ENCODE measurements at regions not wholly inside any gene's neighbourhood (a gene's known extent, or its start where the extent isn't known, plus 50 kb on each side); places are given as distances from the start of the nearest gene placed in this dataset.

GRCh38 chr14:26255213-26255612 is 342.6 kb downstream of the NOVA1 start:
- no peak for DNase-seq (ENCODE audit: low read depth in 1 of 2, low spot score in 1 of 2)
- H3K4me3 ChIP-seq (replicated peaks; ENCODE audit: insufficient read depth, low read length) = no peak overlapping the region
- TF ChIP-seq CTCF (IDR thresholded peaks at IDR 0.05; ENCODE audit: insufficient read depth, low read length) (no peak), SPI1 (IDR thresholded peaks at IDR 0.05; ENCODE audit: borderline replicate concordance, low read depth) (no peak), GABPA (IDR thresholded peaks at IDR 0.05; ENCODE audit: low read depth) (no peak), POLR2AphosphoS5 (IDR thresholded peaks at IDR 0.05; ENCODE audit: low read depth) (no peak), REST (IDR thresholded peaks at IDR 0.05; ENCODE audit: insufficient replicate concordance, low read depth) (no peak)
- no peak overlapping the region for H3K27ac ChIP-seq (replicated peaks)
- H3K27me3 ChIP-seq (ENCODE audit: insufficient read depth, poor library complexity, severe bottlenecking) = no peaks in the 10 kb centered on the region

GRCh38 chr14:26252176-26252575 is 345.7 kb downstream of the NOVA1 start:
- DNase-seq (ENCODE audit: low read depth in 1 of 2, low spot score in 1 of 2) = no peak
- no peak overlapping the region for H3K27ac ChIP-seq (replicated peaks)
- H3K27me3 ChIP-seq (ENCODE audit: insufficient read depth, poor library complexity, severe bottlenecking) = no peaks in the 10 kb centered on the region
- no peak for TF ChIP-seq CTCF (IDR thresholded peaks at IDR 0.05; ENCODE audit: insufficient read depth, low read length)
- no peak for TF ChIP-seq SPI1 (IDR thresholded peaks at IDR 0.05; ENCODE audit: borderline replicate concordance, low read depth)
- TF ChIP-seq GABPA (IDR thresholded peaks at IDR 0.05; ENCODE audit: low read depth) = no peak
- TF ChIP-seq REST (IDR thresholded peaks at IDR 0.05; ENCODE audit: insufficient replicate concordance, low read depth) = no peak
- no peak for TF ChIP-seq POLR2AphosphoS5 (IDR thresholded peaks at IDR 0.05; ENCODE audit: low read depth)
- H3K4me3 ChIP-seq (replicated peaks; ENCODE audit: insufficient read depth, low read length) = no peak overlapping the region

GRCh38 chr14:26233118-26233517 is 364.7 kb downstream of the NOVA1 start:
- TF ChIP-seq SPI1 (IDR thresholded peaks at IDR 0.05; ENCODE audit: borderline replicate concordance, low read depth) = no peak
- TF ChIP-seq GABPA (IDR thresholded peaks at IDR 0.05; ENCODE audit: low read depth) = no peak
- no peak for TF ChIP-seq POLR2AphosphoS5 (IDR thresholded peaks at IDR 0.05; ENCODE audit: low read depth)
- TF ChIP-seq CTCF (IDR thresholded peaks at IDR 0.05; ENCODE audit: insufficient read depth, low read length) = no peak
- TF ChIP-seq REST (IDR thresholded peaks at IDR 0.05; ENCODE audit: insufficient replicate concordance, low read depth) = no peak
- no peaks in the 10 kb centered on the region for H3K27me3 ChIP-seq (ENCODE audit: insufficient read depth, poor library complexity, severe bottlenecking)
- no peak for DNase-seq (ENCODE audit: low read depth in 1 of 2, low spot score in 1 of 2)
- no peak overlapping the region for H3K4me3 ChIP-seq (replicated peaks; ENCODE audit: insufficient read depth, low read length)
- no peak overlapping the region for H3K27ac ChIP-seq (replicated peaks)
